ENCODE measurements at regions not wholly inside any gene's neighbourhood (a gene's known extent, or its start where the extent isn't known, plus 50 kb on each side); places are given as distances from the start of the nearest gene placed in this dataset.

DNA sequence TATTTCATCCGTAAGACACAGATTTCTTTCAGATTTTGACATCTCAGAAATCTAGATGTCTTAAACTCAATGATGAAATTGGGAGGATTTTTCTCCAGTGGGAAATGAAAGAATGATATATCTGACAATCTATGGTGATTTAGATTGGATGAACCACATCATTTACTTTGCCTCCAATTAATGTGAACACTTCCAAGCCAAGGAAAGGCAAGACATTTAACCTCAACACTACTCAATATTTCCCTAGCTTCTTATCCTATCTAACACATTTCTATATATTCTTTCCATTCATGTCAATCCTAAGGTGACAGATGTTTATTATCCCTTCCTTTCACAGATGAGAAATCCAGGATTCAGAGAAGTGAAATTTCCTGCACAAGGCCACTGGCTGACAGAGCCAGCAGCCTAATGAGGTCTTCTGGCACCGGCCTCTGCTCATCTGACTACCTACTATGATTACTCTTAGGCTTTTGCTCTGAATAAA lies 327.6 kb downstream of the IRS1 start:
- TF ChIP-seq, protein P1, sequence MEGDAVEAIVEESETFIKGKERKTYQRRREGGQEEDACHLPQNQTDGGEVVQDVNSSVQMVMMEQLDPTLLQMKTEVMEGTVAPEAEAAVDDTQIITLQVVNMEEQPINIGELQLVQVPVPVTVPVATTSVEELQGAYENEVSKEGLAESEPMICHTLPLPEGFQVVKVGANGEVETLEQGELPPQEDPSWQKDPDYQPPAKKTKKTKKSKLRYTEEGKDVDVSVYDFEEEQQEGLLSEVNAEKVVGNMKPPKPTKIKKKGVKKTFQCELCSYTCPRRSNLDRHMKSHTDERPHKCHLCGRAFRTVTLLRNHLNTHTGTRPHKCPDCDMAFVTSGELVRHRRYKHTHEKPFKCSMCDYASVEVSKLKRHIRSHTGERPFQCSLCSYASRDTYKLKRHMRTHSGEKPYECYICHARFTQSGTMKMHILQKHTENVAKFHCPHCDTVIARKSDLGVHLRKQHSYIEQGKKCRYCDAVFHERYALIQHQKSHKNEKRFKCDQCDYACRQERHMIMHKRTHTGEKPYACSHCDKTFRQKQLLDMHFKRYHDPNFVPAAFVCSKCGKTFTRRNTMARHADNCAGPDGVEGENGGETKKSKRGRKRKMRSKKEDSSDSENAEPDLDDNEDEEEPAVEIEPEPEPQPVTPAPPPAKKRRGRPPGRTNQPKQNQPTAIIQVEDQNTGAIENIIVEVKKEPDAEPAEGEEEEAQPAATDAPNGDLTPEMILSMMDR (IDR thresholded peaks at IDR 0.05): no peak
- TF ChIP-seq MAZ (IDR thresholded peaks at IDR 0.05; ENCODE audit: borderline replicate concordance, low read depth, low read length): no peak
- no peak for TF ChIP-seq PHF8 (IDR thresholded peaks at IDR 0.05; ENCODE audit: borderline replicate concordance, low read depth)

All from A549 (cell line).